Keratinocyte (primary cell): ENCODE measurements at regions not wholly inside any gene's neighbourhood (a gene's known extent, or its start where the extent isn't known, plus 50 kb on each side); places are given as distances from the start of the nearest gene placed in this dataset.

Experiments
- DNase-seq: peaks from one replicate; pipeline ENCODE4 v3.0.0-alpha.2; 2011; ENCODE audit warnings: low read depth, missing footprints, low spot score
- FAIRE-seq: peaks from 2 replicates; lab custom pipeline; 2011; peaks lifted over from hg19 to GRCh38; lab: Jason Lieb, UNC
- H2AFZ ChIP-seq: 2 replicates; pipeline ENCODE4 v1.6.0; 2012; ENCODE audit warnings: low read length, control low read depth, inconsistent platforms; ENCODE audit not compliant: control insufficient read depth
- H3K27ac ChIP-seq: 2 replicates; pipeline ENCODE4 v1.5.1; 2011; ENCODE audit warnings: low read length; ENCODE audit not compliant: control insufficient read depth, insufficient read depth
- H3K27me3 ChIP-seq: 3 replicates; pipeline ENCODE4 v1.6.0; 2011; ENCODE audit warnings: low read length; ENCODE audit not compliant: control insufficient read depth, insufficient read depth; ENCODE audit errors: extremely low read depth
- H3K36me3 ChIP-seq, 2 experiments: 2 replicates in 1 of 2; 3 replicates in 1 of 2; pipeline ENCODE4 v1.5.1; 2011; ENCODE audit warnings: low read length in 2 of 2, mild to moderate bottlenecking in 1 of 2; ENCODE audit not compliant: control insufficient read depth in 2 of 2, insufficient read depth in 2 of 2; ENCODE audit errors: extremely low read depth in 1 of 2
- H3K4me1 ChIP-seq: 3 replicates; pipeline ENCODE4 v1.5.1; 2011; ENCODE audit warnings: low read length; ENCODE audit not compliant: control insufficient read depth, insufficient read depth; ENCODE audit errors: extremely low read depth
- H3K4me2 ChIP-seq: 3 replicates; pipeline ENCODE4 v1.6.0; 2011; ENCODE audit warnings: low read depth, low read length; ENCODE audit not compliant: control insufficient read depth, insufficient read depth; ENCODE audit errors: extremely low read depth
- H3K4me3 ChIP-seq, 3 experiments: fragments of 200-600 bp in 1 of 3; sonication (generic) in 1 of 3; 2 replicates in 2 of 3; 3 replicates in 1 of 3; pipeline ENCODE4 v1.5.1; 2011 to 2016; ENCODE audit warnings: low read length in 3 of 3, mild to moderate bottlenecking in 3 of 3, control low read depth in 2 of 3, inconsistent platforms in 1 of 3, low read depth in 1 of 3, mixed read lengths in 1 of 3, mixed run types in 1 of 3, moderate library complexity in 1 of 3; ENCODE audit not compliant: control insufficient read depth in 2 of 3, insufficient read depth in 2 of 3; ENCODE audit errors: extremely low read depth in 1 of 3
- H3K79me2 ChIP-seq: 2 replicates; pipeline ENCODE4 v1.6.0; 2012; ENCODE audit warnings: low read length; ENCODE audit not compliant: control insufficient read depth, insufficient read depth
- H3K9ac ChIP-seq: 3 replicates; pipeline ENCODE4 v1.6.0; 2011; ENCODE audit warnings: low read length; ENCODE audit not compliant: control insufficient read depth, insufficient read depth; ENCODE audit errors: extremely low read depth
- H3K9me1 ChIP-seq: 3 replicates; pipeline ENCODE4 v1.6.0; 2011; ENCODE audit warnings: low read length; ENCODE audit not compliant: control insufficient read depth, insufficient read depth; ENCODE audit errors: extremely low read depth
- H3K9me3 ChIP-seq: 2 replicates; pipeline ENCODE4 v1.5.1; 2012; ENCODE audit warnings: low read depth, low read length; ENCODE audit not compliant: control insufficient read depth
- H4K20me1 ChIP-seq: 3 replicates; pipeline ENCODE4 v1.6.0; 2011; ENCODE audit warnings: low read length; ENCODE audit not compliant: control insufficient read depth, insufficient read depth; ENCODE audit errors: extremely low read depth
- CTCF ChIP-seq, 3 experiments: IDR thresholded peaks in 1 of 3; conservative IDR thresholded peaks in 1 of 3; optimal IDR thresholded peaks in 1 of 3; 2 replicates in 2 of 3; 3 replicates in 1 of 3; pipeline versions ENCODE3 to v1.5.1; 2011; ENCODE audit warnings: low read length in 3 of 3, mild to moderate bottlenecking in 3 of 3, moderate library complexity in 2 of 3, control low read depth in 1 of 3, inconsistent platforms in 1 of 3; ENCODE audit not compliant: insufficient read depth in 2 of 3; ENCODE audit errors: extremely low read depth in 1 of 3
- EZH2 ChIP-seq: IDR thresholded peaks from one replicate; pipeline ENCODE4 v1.6.1; 2012; ENCODE audit warnings: inconsistent platforms, mild to moderate bottlenecking, low read length, moderate library complexity
- dilution Hi-C: fragments of 300-500 bp; cut with MboI; formaldehyde crosslinking; loops from one replicate; pipeline ENCODE4 v1.7.0; 2020; ENCODE audit warnings: low sequenced_read_pairs; ENCODE audit not compliant: extremely low pct_ligation_motif_present

DNA sequence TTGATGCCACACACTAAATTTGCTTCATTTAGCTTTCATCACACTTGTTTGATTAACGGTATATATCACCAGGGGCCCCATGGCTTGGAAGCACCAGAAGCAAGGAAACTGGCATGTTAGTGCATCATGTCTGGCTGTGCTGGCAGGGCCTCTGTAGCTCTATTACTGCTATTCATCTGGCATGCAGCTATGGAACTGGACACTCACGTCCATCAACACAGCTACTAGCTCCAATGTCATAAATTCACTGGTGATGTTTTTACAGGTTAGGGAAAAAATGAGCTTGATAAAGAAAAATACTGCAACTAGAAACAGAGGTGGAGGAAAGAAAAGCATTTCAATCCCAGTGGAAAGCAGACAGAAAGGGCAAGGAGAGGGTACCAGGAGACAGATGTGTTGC, 343.2 kb downstream of the DEPDC1B start:
- H3K4me3 ChIP-seq, result no peak overlapping the region
- no peaks in the 10 kb centered on the region for H3K4me1 ChIP-seq
- FAIRE-seq (no peak), DNase-seq (no peak)
- H3K4me2 ChIP-seq, result no peak overlapping the region
- no peaks in the 10 kb centered on the region for H3K79me2 ChIP-seq
- no peaks in the 10 kb centered on the region for H4K20me1 ChIP-seq
- TF ChIP-seq EZH2 (no peak), CTCF (optimal IDR thresholded peaks at IDR 0.05 in 1 of 3, IDR thresholded peaks at IDR 0.05 in 1 of 3, conservative IDR thresholded peaks at IDR 0.05 in 1 of 3; ENCODE audit: extremely low read depth in 1 of 3, insufficient read depth in 2 of 3, low read length in 3 of 3) (no peak)
- H3K27ac ChIP-seq, result no peak overlapping the region
- dilution Hi-C loops, result no loop called here
- H3K27me3 ChIP-seq, result no peaks in the 10 kb centered on the region
- H3K9me1 ChIP-seq, result no peaks in the 10 kb centered on the region
- H2AFZ ChIP-seq, result no peak overlapping the region
- no peaks in the 10 kb centered on the region for H3K36me3 ChIP-seq
- no peak overlapping the region for H3K9ac ChIP-seq
- no peaks in the 10 kb centered on the region for H3K9me3 ChIP-seq

- Histone ChIP-seq H3K36me3 (no peaks in the 10 kb centered on the region), H2AFZ (no peak overlapping the region), H3K4me1 (no peaks in the 10 kb centered on the region), H3K79me2 (no peaks in the 10 kb centered on the region), H3K27me3 (no peaks in the 10 kb centered on the region), H3K9me1 (no peaks in the 10 kb centered on the region), H4K20me1 (no peaks in the 10 kb centered on the region), H3K4me3 (no peak overlapping the region), H3K27ac (no peak overlapping the region), H3K4me2 (no peak overlapping the region), H3K9me3 (no peaks in the 10 kb centered on the region), H3K9ac (no peak overlapping the region)
- dilution Hi-C loops, result no loop called here
- FAIRE-seq (no peak), DNase-seq (no peak)
- TF ChIP-seq EZH2, result no peak
- no peak for TF ChIP-seq CTCF (optimal IDR thresholded peaks at IDR 0.05 in 1 of 3, IDR thresholded peaks at IDR 0.05 in 1 of 3, conservative IDR thresholded peaks at IDR 0.05 in 1 of 3; ENCODE audit: extremely low read depth in 1 of 3, insufficient read depth in 2 of 3, low read length in 3 of 3)
These were observed 344.8 kb downstream of the DEPDC1B start for GRCh38 chr5:60355181-60355580.
